Activated CD4-positive, alpha-beta T cell treated with anti-CD3 and anti-CD28 coated beads, Interleukin-2, amount 50 U/mL, for 4 hours (primary cell): ENCODE measurements at regions not wholly inside any gene's neighbourhood (a gene's known extent, or its start where the extent isn't known, plus 50 kb on each side); places are given as distances from the start of the nearest gene placed in this dataset.

Source experiments
- DNase-seq, 2 experiments: peaks; one replicate each; pipeline ENCODE4 v3.0.0-alpha.2; 2020

GRCh38 chr22:19663821-19664355 is 50.4 kb upstream of the SEPTIN5 start:
- no peak for DNase-seq

- no peak for DNase-seq
Observed at GRCh38 chr22:19664406-19664805, 49.9 kb upstream of the SEPTIN5 start.
